ENCODE measurements at regions not wholly inside any gene's neighbourhood (a gene's known extent, or its start where the extent isn't known, plus 50 kb on each side); places are given as distances from the start of the nearest gene placed in this dataset.
"Not testable (repeated sequence)": the region's sequence is repeated elsewhere in the genome, so short reads cannot be mapped to it uniquely, and the experiment has no call there.

- DNase-seq, result no peak
These were observed 57.3 kb downstream of the MED10 start for GRCh38 chr5:6321078-6321477.

- no peak for DNase-seq
These were observed 59.2 kb downstream of the MED10 start for GRCh38 chr5:6319116-6319515.

GRCh38 chr5:6317116-6317798 is 61.1 kb downstream of the MED10 start:
- DNase-seq, result no peak

- no peak for DNase-seq
These were observed 62.8 kb downstream of the MED10 start for GRCh38 chr5:6315580-6315979.

GRCh38 chr5:6311568-6312501 is 66.5 kb downstream of the MED10 start:
- no peak for DNase-seq

GRCh38 chr5:6309949-6310348 is 68.4 kb downstream of the MED10 start:
- no peak for DNase-seq

- no peak for DNase-seq
These were observed 69.7 kb downstream of the MED10 start for GRCh38 chr5:6308683-6309082.

- no peak for DNase-seq
These were observed 71.0 kb downstream of the MED10 start for GRCh38 chr5:6307304-6307703.

GRCh38 chr5:6305853-6306252 is 72.5 kb downstream of the MED10 start:
- DNase-seq, result no peak

- no peak for DNase-seq
These were observed 75.7 kb downstream of the MED10 start for GRCh38 chr5:6302684-6303083.

GRCh38 chr5:6302075-6302474 is 76.3 kb downstream of the MED10 start:
- DNase-seq, result no peak

- DNase-seq, result no peak
These were observed 81.8 kb downstream of the MED10 start for GRCh38 chr5:6296524-6296923.

GRCh38 chr5:6291961-6292360 is 86.4 kb downstream of the MED10 start:
- peak; percentile 29 for DNase-seq

- no peak for DNase-seq
These were observed 89.1 kb downstream of the MED10 start for GRCh38 chr5:6289239-6289638.

- DNase-seq, result no peak
These were observed 91.2 kb downstream of the MED10 start for GRCh38 chr5:6287176-6287575.

- DNase-seq, result no peak
These were observed 91.9 kb downstream of the MED10 start for GRCh38 chr5:6286404-6286803.

- not testable (repeated sequence) for DNase-seq
These were observed 93.9 kb downstream of the MED10 start for GRCh38 chr5:6284491-6284890.

GRCh38 chr5:6282352-6282751 is 96.0 kb downstream of the MED10 start:
- DNase-seq, result no peak

GRCh38 chr5:6281818-6282217 is 96.5 kb downstream of the MED10 start:
- DNase-seq, result no peak

- DNase-seq, result no peak
These were observed 97.8 kb downstream of the MED10 start for GRCh38 chr5:6280425-6281100.

GRCh38 chr5:6279607-6280006 is 98.7 kb downstream of the MED10 start:
- no peak for DNase-seq

GRCh38 chr5:6274846-6275543 is 103.4 kb downstream of the MED10 start:
- no peak for DNase-seq

- no peak for DNase-seq
These were observed 104.6 kb downstream of the MED10 start for GRCh38 chr5:6273749-6274148.

All from CD4-positive, alpha-beta T cell treated with Interleukin-10 for 1 hour (primary cell).